ENCODE measurements at regions not wholly inside any gene's neighbourhood (a gene's known extent, or its start where the extent isn't known, plus 50 kb on each side); places are given as distances from the start of the nearest gene placed in this dataset.

DNA sequence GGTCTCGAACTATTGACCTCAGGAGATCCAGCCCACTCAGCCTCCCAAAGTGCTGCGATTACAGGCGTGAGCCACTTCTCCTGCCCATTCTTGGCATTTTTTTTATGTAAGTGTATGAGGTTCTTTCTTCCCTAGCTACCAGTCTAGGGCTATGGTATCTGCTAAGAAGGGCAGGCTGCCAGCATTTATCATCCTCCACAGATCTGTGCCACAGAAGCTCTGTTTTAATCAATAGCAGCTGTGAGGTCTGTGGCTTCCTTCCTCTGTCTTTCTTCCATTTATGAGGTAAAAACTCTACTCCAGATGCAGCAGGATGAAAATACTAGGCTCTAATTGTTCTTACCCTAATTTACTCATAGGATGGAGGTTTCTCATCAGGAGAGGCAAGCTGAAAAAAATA, 1382.4 kb upstream of the ADGRB3 start:
- ATAC-seq (ENCODE audit: low FRiP score) (no peak), DNase-seq (ENCODE audit: low spot score) (no peak)
- TF ChIP-seq, protein P1, sequence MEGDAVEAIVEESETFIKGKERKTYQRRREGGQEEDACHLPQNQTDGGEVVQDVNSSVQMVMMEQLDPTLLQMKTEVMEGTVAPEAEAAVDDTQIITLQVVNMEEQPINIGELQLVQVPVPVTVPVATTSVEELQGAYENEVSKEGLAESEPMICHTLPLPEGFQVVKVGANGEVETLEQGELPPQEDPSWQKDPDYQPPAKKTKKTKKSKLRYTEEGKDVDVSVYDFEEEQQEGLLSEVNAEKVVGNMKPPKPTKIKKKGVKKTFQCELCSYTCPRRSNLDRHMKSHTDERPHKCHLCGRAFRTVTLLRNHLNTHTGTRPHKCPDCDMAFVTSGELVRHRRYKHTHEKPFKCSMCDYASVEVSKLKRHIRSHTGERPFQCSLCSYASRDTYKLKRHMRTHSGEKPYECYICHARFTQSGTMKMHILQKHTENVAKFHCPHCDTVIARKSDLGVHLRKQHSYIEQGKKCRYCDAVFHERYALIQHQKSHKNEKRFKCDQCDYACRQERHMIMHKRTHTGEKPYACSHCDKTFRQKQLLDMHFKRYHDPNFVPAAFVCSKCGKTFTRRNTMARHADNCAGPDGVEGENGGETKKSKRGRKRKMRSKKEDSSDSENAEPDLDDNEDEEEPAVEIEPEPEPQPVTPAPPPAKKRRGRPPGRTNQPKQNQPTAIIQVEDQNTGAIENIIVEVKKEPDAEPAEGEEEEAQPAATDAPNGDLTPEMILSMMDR (IDR thresholded peaks at IDR 0.05), result no peak

DNA sequence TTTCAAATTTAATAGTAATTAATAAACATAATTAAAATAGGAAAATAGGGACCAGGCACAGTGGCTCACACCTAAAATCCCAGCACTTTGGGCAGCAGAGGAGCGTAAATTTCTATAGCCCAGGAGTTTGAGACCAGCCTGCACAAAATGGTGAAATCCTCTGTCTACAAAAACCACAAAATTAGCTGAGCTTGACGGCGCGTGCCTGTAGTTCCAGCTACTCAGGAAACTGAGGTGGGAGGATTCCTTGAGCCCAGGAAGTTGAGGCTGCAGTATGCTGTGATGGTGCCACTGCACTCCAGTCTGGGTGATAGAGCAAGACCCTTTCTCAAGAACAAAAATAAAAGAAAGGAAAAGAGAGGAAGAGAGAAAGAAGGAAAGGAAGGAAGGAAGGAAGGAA, 1387.0 kb upstream of the ADGRB3 start:
- no peak for DNase-seq (ENCODE audit: low spot score)
- ATAC-seq (ENCODE audit: low FRiP score), result no peak
- TF ChIP-seq, protein P1 (IDR thresholded peaks at IDR 0.05), result no peak

DNA sequence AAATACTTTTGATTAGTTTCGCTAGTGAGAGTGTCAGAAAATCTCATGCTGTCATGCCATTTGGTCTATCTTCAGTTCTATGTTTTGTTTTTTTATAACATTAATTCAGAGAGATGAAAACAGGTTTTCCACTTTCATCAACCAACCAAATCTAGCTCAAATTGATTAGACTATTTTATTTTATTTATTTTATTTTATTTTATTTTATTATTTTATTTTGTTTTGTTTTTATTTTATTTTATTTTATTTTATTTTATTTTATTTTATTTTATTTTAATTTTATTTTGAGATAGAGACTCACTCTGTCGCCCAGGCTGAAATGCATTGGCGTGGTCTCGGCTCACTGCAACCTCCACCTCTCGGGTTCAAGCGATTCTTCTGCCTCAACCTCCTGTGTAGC, 1391.0 kb upstream of the ADGRB3 start:
- TF ChIP-seq, protein P1 (IDR thresholded peaks at IDR 0.05), result no peak
- ATAC-seq (ENCODE audit: low FRiP score) (no peak), DNase-seq (ENCODE audit: low spot score) (no peak)

DNA sequence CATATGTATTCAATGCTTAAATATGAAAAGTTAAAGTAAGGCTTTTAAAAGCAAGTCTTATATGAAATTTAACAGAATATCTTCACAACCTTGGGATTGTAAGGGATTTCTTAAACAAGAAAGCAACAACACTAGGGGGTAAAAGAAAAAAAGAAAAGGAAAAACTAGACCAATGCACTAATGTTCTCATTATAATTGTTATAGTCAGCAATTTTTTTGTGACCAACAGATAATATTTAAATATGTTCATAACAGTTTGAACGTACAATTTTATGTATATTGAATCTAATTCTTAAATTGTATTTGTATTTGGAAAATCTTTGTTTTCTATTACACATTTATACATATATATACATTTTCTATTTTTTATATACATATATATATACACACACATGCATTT, 1397.8 kb upstream of the ADGRB3 start:
- no peak for ATAC-seq (ENCODE audit: low FRiP score)
- TF ChIP-seq, protein P1 (IDR thresholded peaks at IDR 0.05), result no peak
- no peak for DNase-seq (ENCODE audit: low spot score)

- TF ChIP-seq, protein P1 (IDR thresholded peaks at IDR 0.05), result no peak
- DNase-seq (ENCODE audit: low spot score) (no peak), ATAC-seq (ENCODE audit: low FRiP score) (no peak)
Measured at GRCh38 chr6:67231092-67231491, 1404.0 kb upstream of the ADGRB3 start.

DNA sequence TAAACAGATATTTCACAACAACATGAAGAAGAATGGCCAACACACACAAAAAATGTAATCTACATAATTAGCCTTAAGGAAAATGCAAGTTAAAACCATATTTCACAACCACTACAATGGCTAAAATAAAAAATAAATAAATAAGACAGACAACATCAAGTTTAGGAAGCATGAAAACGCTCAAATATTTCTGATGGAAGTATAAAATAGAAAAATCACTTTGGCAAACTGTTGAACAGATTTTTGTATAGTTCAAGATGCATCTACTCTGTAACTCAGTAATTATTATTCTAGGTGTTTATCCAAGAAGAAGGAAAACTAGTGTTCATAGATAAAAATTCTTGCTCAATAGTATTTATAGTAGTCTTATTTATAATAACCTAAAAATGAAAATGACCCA, 1410.1 kb upstream of the ADGRB3 start:
- DNase-seq (ENCODE audit: low spot score) (no peak), ATAC-seq (ENCODE audit: low FRiP score) (no peak)
- TF ChIP-seq, protein P1 (IDR thresholded peaks at IDR 0.05), result no peak

- no peak for ATAC-seq (ENCODE audit: low FRiP score)
- TF ChIP-seq, protein P1 (IDR thresholded peaks at IDR 0.05), result no peak
- DNase-seq (ENCODE audit: low spot score), result no peak
Measured at GRCh38 chr6:67221226-67221625, 1413.9 kb upstream of the ADGRB3 start.
